Right atrium auricular region (tissue), 2 donors: ENCODE measurements at regions not wholly inside any gene's neighbourhood (a gene's known extent, or its start where the extent isn't known, plus 50 kb on each side); places are given as distances from the start of the nearest gene placed in this dataset.
"Not testable (repeated sequence)": the region's sequence is repeated elsewhere in the genome, so short reads cannot be mapped to it uniquely, and the experiment has no call there.

Experiments
- DNase-seq: peaks from one replicate; pipeline ENCODE4 v3.0.0-alpha.2; 2019; ENCODE audit warnings: low spot score
- H3K27ac ChIP-seq, 2 donors: fragments of 200-600 bp; sonication (generic); 1 replicate in 1 of 2; 2 replicates in 1 of 2; pipeline ENCODE4 v1.5.1; 2016 to 2019
- H3K27me3 ChIP-seq, 2 donors: fragments of 200-600 bp; sonication (generic); one replicate each; pipeline versions ENCODE4 v1.5.1 to v1.6.0; 2017 to 2019
- H3K36me3 ChIP-seq: fragments of 200-600 bp; sonication (generic); one replicate; pipeline ENCODE4 v1.5.1; 2016
- H3K4me1 ChIP-seq, 2 donors: fragments of 200-600 bp; sonication (generic); one replicate each; pipeline versions ENCODE4 v1.5.1 to v1.6.0; 2017 to 2019
- H3K4me3 ChIP-seq, 2 donors: fragments of 200-600 bp; sonication (generic); 1 replicate in 1 of 2; 2 replicates in 1 of 2; pipeline ENCODE4 v1.5.1; 2017 to 2019; ENCODE audit warnings: mild to moderate bottlenecking in 1 of 2, moderate library complexity in 1 of 2
- H3K9me3 ChIP-seq, 2 donors: fragments of 200-600 bp; sonication (generic); one replicate each; pipeline ENCODE4 v1.5.1; 2019
- CTCF ChIP-seq, 2 donors: fragments of 200-600 bp; sonication (generic); IDR thresholded peaks; one replicate each; pipeline ENCODE4 v1.5.1; 2019; ENCODE audit warnings: antibody characterized with exemption in 2 of 2

GRCh38 chr4:127505203-127505602 lies 127.6 kb upstream of the INTU start:
- Histone ChIP-seq H3K27me3 (no peaks in the 10 kb centered on the region), H3K4me1 (peaks cover 0 to 30% of the 10 kb centered on the region in 2 donors)
- no peak for DNase-seq

DNA sequence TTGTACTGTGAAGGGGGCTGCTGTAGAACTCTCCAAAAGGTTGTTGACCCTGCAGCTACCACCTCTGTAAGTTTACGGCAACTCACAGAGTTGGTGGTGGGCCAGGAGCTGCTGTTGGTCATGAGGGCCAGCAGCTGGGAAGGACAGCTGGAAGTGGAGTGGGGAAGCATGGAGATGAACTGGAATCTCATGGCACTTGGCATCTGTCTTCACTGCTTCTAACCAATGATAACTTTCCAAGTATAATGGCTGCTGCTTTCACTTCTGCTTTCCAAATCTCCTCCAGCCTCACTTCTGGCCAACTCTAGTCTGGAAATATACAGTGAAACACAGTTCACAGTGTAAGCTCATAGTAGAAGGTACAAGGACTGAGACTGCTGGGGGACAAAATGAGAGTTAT lies 126.5 kb upstream of the INTU start:
- Histone ChIP-seq H3K4me3 (no peak overlapping the region), H3K36me3 (no peaks in the 10 kb centered on the region), H3K4me1 (peaks cover 0 to 20% of the 10 kb centered on the region in 2 donors), H3K9me3 (no peaks in the 10 kb centered on the region), H3K27ac (no peak overlapping the region), H3K27me3 (no peaks in the 10 kb centered on the region)
- DNase-seq, result no peak
- no peak for TF ChIP-seq CTCF (IDR thresholded peaks at IDR 0.05)

More at GRCh38 chr4:127505203-127505602, 127.6 kb upstream of the INTU start:
- H3K9me3 ChIP-seq, result no peaks in the 10 kb centered on the region
- H3K27ac ChIP-seq, result peak overlapping the region in 1 of 2 donors; percentile 33
- TF ChIP-seq CTCF (IDR thresholded peaks at IDR 0.05), result no peak
- no peak overlapping the region for H3K4me3 ChIP-seq
- H3K36me3 ChIP-seq, result no peaks in the 10 kb centered on the region

DNA sequence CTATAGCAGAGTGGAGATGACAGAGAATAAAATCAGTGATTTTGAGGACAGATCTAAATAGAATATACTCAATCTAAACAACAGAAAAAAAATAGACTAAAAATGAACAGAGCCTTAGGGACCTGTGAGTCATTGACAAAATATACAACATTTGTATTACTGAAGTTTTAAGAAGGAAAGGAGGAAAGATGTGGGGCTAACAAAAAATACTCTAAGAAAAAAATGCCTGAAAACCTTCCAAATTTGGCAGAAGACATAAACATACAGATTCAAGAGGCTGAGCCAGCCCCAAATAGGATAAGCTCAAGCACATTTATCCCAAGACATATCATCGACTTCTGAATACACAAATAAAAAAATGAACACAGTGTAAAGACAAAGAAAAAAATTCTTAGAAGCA lies 123.6 kb upstream of the INTU start:
- Histone ChIP-seq H3K4me1 (peaks cover 0 to 16% of the 10 kb centered on the region in 2 donors), H3K27me3 (no peaks in the 10 kb centered on the region), H3K27ac (no peak overlapping the region), H3K36me3 (no peaks in the 10 kb centered on the region), H3K9me3 (no peaks in the 10 kb centered on the region), H3K4me3 (no peak overlapping the region)
- DNase-seq, result no peak
- TF ChIP-seq CTCF (IDR thresholded peaks at IDR 0.05), result no peak

- not testable (repeated sequence) for DNase-seq, H3K27ac ChIP-seq, H3K4me1 ChIP-seq, H3K9me3 ChIP-seq, H3K4me3 ChIP-seq, H3K27me3 ChIP-seq, H3K36me3 ChIP-seq
Observed at GRCh38 chr4:127512672-127513071, 120.1 kb upstream of the INTU start.

DNA sequence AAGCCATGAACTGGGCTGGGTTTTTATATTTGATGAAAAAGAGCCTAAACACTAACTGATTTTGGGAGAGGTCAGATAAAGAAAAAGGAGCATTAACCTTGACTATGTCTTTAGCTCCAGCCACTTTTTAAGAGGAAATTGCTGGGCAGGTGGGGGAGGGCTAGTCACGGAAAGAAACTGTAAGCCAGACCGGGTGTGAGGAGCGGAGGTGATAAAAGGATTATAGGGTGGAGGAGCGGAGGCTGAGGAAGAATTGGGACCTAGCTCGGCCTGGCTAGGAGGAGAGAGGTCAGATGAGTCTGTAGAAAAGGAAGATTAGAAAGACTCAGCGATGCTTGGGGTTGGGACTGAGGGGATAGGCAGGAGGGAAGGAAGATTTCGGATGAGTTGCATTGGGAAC lies 117.5 kb upstream of the INTU start:
- not testable (repeated sequence) for H3K27me3 ChIP-seq, H3K27ac ChIP-seq, H3K36me3 ChIP-seq, H3K4me3 ChIP-seq, DNase-seq, H3K9me3 ChIP-seq, H3K4me1 ChIP-seq

- H3K4me1 ChIP-seq, result no peaks in the 10 kb centered on the region
- no peak for DNase-seq
- no peak overlapping the region for H3K4me3 ChIP-seq
- no peaks in the 10 kb centered on the region for H3K9me3 ChIP-seq
- H3K27ac ChIP-seq, result no peak overlapping the region
- no peaks in the 10 kb centered on the region for H3K36me3 ChIP-seq
- no peaks in the 10 kb centered on the region for H3K27me3 ChIP-seq
- no peak for TF ChIP-seq CTCF (IDR thresholded peaks at IDR 0.05)
Observed at GRCh38 chr4:127518046-127518445, 114.7 kb upstream of the INTU start.

DNA sequence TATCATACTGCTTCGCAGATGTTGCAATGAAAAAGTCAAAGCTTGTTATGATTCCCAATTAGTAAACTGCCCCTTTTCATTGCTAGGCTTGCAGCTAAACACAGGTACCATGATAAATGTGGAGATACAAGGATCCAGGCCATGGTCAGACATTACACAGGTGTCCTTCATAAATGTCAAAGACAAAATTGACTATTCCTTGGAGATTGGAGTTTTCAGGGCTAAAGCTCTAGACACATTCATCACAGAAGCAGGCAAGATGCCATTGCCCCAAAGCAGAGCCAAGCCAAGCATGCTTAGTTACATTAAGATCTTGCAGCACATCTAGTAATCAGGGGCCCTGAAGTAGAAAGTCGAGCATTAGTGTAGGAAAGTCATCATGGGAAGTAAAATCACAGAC lies 111.3 kb upstream of the INTU start:
- no peak for TF ChIP-seq CTCF (IDR thresholded peaks at IDR 0.05)
- H3K9me3 ChIP-seq, result no peaks in the 10 kb centered on the region
- no peaks in the 10 kb centered on the region for H3K27me3 ChIP-seq
- H3K4me1 ChIP-seq, result no peaks in the 10 kb centered on the region
- H3K27ac ChIP-seq, result no peak overlapping the region
- no peaks in the 10 kb centered on the region for H3K36me3 ChIP-seq
- no peak for DNase-seq
- H3K4me3 ChIP-seq, result no peak overlapping the region
